Skeletal muscle satellite cell (primary cell): ENCODE measurements at regions not wholly inside any gene's neighbourhood (a gene's known extent, or its start where the extent isn't known, plus 50 kb on each side); places are given as distances from the start of the nearest gene placed in this dataset.
"Not testable (repeated sequence)": the region's sequence is repeated elsewhere in the genome, so short reads cannot be mapped to it uniquely, and the experiment has no call there.

Experiments used
- H3K27me3 ChIP-seq: 2 replicates; pipeline ENCODE4 v1.7.0; 2013; ENCODE audit warnings: low read length; ENCODE audit not compliant: control insufficient read depth, insufficient read depth
- H3K36me3 ChIP-seq: 2 replicates; pipeline ENCODE4 v1.7.0; 2013; ENCODE audit warnings: mild to moderate bottlenecking, control low read depth, low read length; ENCODE audit not compliant: insufficient read depth
- H3K4me1 ChIP-seq: 2 replicates; pipeline ENCODE4 v1.7.0; 2013; ENCODE audit warnings: low read length; ENCODE audit not compliant: control insufficient read depth, insufficient read depth
- H3K4me2 ChIP-seq: 2 replicates; pipeline ENCODE4 v1.7.0; 2013; ENCODE audit warnings: mild to moderate bottlenecking, low read length
- H3K4me3 ChIP-seq: 2 replicates; pipeline ENCODE4 v1.7.0; 2013; ENCODE audit warnings: low read length
- H3K9ac ChIP-seq: 2 replicates; pipeline ENCODE4 v1.7.0; 2013; ENCODE audit warnings: mild to moderate bottlenecking, low read depth, low read length, moderate library complexity
- H3K9me3 ChIP-seq: replicated peaks from 2 replicates; pipeline ENCODE4 v1.7.0; 2013; ENCODE audit warnings: mild to moderate bottlenecking, control low read depth, low read length

- not testable (repeated sequence) for H3K9ac ChIP-seq
Measured at GRCh38 chr18:73330106-73330505, 462.3 kb upstream of the NETO1 start.

GRCh38 chr18:73324187-73324831 lies 456.5 kb upstream of the NETO1 start:
- H3K4me2 ChIP-seq, H3K4me1 ChIP-seq, H3K27me3 ChIP-seq, H3K9ac ChIP-seq, H3K9me3 ChIP-seq, H3K4me3 ChIP-seq, H3K36me3 ChIP-seq: not testable (repeated sequence)

More at GRCh38 chr18:73330106-73330505, 462.3 kb upstream of the NETO1 start:
- not testable (repeated sequence) for H3K36me3 ChIP-seq, H3K4me1 ChIP-seq, H3K4me3 ChIP-seq, H3K27me3 ChIP-seq, H3K4me2 ChIP-seq, H3K9me3 ChIP-seq

- Histone ChIP-seq H3K36me3 (no peaks in the 10 kb centered on the region), H3K9ac (no peak overlapping the region), H3K4me2 (no peak overlapping the region), H3K4me1 (no peaks in the 10 kb centered on the region), H3K4me3 (no peak overlapping the region), H3K9me3 (peaks cover 4% of the 10 kb centered on the region), H3K27me3 (no peaks in the 10 kb centered on the region)
Measured at GRCh38 chr18:73318739-73319479, 451.1 kb upstream of the NETO1 start.

GRCh38 chr18:73316513-73316912 lies 448.7 kb upstream of the NETO1 start:
- H3K27me3 ChIP-seq = no peaks in the 10 kb centered on the region
- no peak overlapping the region for H3K4me3 ChIP-seq
- H3K9me3 ChIP-seq = peaks cover 4% of the 10 kb centered on the region
- no peak overlapping the region for H3K9ac ChIP-seq
- H3K4me2 ChIP-seq = no peak overlapping the region
- H3K4me1 ChIP-seq = no peaks in the 10 kb centered on the region
- H3K36me3 ChIP-seq = no peaks in the 10 kb centered on the region

GRCh38 chr18:73315381-73315780 lies 447.6 kb upstream of the NETO1 start:
- Histone ChIP-seq H3K4me2 (no peak overlapping the region), H3K9me3 (peaks cover 4% of the 10 kb centered on the region), H3K27me3 (no peaks in the 10 kb centered on the region), H3K36me3 (no peaks in the 10 kb centered on the region), H3K4me1 (no peaks in the 10 kb centered on the region), H3K9ac (no peak overlapping the region), H3K4me3 (no peak overlapping the region)

GRCh38 chr18:73313476-73313875 lies 445.7 kb upstream of the NETO1 start:
- H3K9ac ChIP-seq = no peak overlapping the region
- H3K4me1 ChIP-seq = no peaks in the 10 kb centered on the region
- H3K4me3 ChIP-seq = no peak overlapping the region
- no peak overlapping the region for H3K4me2 ChIP-seq
- no peaks in the 10 kb centered on the region for H3K36me3 ChIP-seq
- H3K27me3 ChIP-seq = no peaks in the 10 kb centered on the region
- H3K9me3 ChIP-seq = peaks cover 4% of the 10 kb centered on the region

- Histone ChIP-seq H3K9me3 (no peaks in the 10 kb centered on the region), H3K4me1 (no peaks in the 10 kb centered on the region), H3K4me3 (no peak overlapping the region), H3K4me2 (no peak overlapping the region), H3K36me3 (no peaks in the 10 kb centered on the region), H3K27me3 (no peaks in the 10 kb centered on the region), H3K9ac (no peak overlapping the region)
Measured at GRCh38 chr18:73296686-73297085, 428.9 kb upstream of the NETO1 start.

- H3K36me3 ChIP-seq = no peaks in the 10 kb centered on the region
- no peaks in the 10 kb centered on the region for H3K27me3 ChIP-seq
- H3K4me3 ChIP-seq = no peak overlapping the region
- no peak overlapping the region for H3K4me2 ChIP-seq
- no peak overlapping the region for H3K9ac ChIP-seq
- H3K9me3 ChIP-seq = no peaks in the 10 kb centered on the region
- H3K4me1 ChIP-seq = no peaks in the 10 kb centered on the region
Measured at GRCh38 chr18:73292156-73292555, 424.4 kb upstream of the NETO1 start.

- Histone ChIP-seq H3K9ac (no peak overlapping the region), H3K9me3 (peaks cover 4% of the 10 kb centered on the region), H3K27me3 (no peaks in the 10 kb centered on the region), H3K4me1 (no peaks in the 10 kb centered on the region), H3K36me3 (no peaks in the 10 kb centered on the region), H3K4me2 (no peak overlapping the region), H3K4me3 (no peak overlapping the region)
Measured at GRCh38 chr18:73288813-73289212, 421.0 kb upstream of the NETO1 start.

- Histone ChIP-seq H3K4me2 (no peak overlapping the region), H3K36me3 (no peaks in the 10 kb centered on the region), H3K4me1 (no peaks in the 10 kb centered on the region), H3K4me3 (no peak overlapping the region), H3K9me3 (peaks cover 4% of the 10 kb centered on the region), H3K27me3 (no peaks in the 10 kb centered on the region), H3K9ac (no peak overlapping the region)
Measured at GRCh38 chr18:73286584-73286983, 418.8 kb upstream of the NETO1 start.

GRCh38 chr18:73283788-73284187 lies 416.0 kb upstream of the NETO1 start:
- H3K36me3 ChIP-seq = no peaks in the 10 kb centered on the region
- H3K9ac ChIP-seq = no peak overlapping the region
- peaks cover 4% of the 10 kb centered on the region for H3K9me3 ChIP-seq
- no peak overlapping the region for H3K4me2 ChIP-seq
- H3K4me1 ChIP-seq = no peaks in the 10 kb centered on the region
- no peak overlapping the region for H3K4me3 ChIP-seq
- H3K27me3 ChIP-seq = no peaks in the 10 kb centered on the region

- H3K4me2 ChIP-seq = no peak overlapping the region
- peaks cover 8% of the 10 kb centered on the region for H3K9me3 ChIP-seq
- H3K4me3 ChIP-seq = no peak overlapping the region
- H3K36me3 ChIP-seq = no peaks in the 10 kb centered on the region
- H3K4me1 ChIP-seq = no peaks in the 10 kb centered on the region
- H3K9ac ChIP-seq = no peak overlapping the region
- no peaks in the 10 kb centered on the region for H3K27me3 ChIP-seq
Measured at GRCh38 chr18:73283032-73283431, 415.2 kb upstream of the NETO1 start.
